ENCODE measurements at regions not wholly inside any gene's neighbourhood (a gene's known extent, or its start where the extent isn't known, plus 50 kb on each side); places are given as distances from the start of the nearest gene placed in this dataset.
"Not testable (repeated sequence)": the region's sequence is repeated elsewhere in the genome, so short reads cannot be mapped to it uniquely, and the experiment has no call there.

DNA sequence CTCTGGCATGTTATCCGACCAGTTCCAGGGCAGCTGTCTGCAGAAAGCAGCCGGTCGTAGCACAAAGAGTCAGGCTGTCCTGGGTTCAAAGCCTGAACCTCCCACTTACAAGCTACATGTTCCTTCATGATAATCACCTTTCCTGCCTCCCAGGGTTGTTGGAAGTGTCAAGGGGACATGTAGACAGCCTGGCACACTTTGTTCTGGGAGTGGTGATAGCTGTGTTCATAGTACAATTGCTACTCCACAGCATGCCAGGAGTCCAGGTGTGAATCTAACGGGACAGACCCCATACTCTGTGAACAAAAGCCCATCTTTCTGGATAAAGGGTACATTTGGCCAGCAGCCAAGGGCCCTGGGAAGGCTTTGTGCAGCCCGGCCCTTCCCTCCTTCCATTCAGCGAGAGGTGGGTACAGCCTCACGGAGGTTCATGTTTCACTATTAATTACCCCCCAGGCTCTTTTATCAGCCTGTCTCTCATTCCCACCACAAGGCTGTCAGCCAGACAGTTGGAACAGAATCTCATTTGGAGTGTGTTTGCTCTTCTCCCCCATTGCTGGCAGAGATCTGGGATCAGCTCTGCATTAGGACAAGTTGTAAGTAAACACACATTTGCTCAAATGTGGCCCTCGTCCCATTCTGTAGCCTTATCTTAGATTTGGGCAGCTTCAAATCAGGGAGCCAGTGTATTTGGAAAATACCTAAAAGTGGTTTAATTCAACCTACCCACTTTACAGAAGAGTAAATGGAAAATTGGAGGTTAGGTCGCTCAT, 101.2 kb downstream of the PROP1 start:
- TF ChIP-seq, protein P1, sequence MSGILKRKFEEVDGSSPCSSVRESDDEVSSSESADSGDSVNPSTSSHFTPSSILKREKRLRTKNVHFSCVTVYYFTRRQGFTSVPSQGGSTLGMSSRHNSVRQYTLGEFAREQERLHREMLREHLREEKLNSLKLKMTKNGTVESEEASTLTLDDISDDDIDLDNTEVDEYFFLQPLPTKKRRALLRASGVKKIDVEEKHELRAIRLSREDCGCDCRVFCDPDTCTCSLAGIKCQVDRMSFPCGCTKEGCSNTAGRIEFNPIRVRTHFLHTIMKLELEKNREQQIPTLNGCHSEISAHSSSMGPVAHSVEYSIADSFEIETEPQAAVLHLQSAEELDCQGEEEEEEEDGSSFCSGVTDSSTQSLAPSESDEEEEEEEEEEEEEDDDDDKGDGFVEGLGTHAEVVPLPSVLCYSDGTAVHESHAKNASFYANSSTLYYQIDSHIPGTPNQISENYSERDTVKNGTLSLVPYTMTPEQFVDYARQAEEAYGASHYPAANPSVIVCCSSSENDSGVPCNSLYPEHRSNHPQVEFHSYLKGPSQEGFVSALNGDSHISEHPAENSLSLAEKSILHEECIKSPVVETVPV (CRISPR knock-in tag; IDR thresholded peaks at IDR 0.05) = not testable (repeated sequence)
- not testable (repeated sequence) for TF ChIP-seq ZFP3 (CRISPR knock-in tag; IDR thresholded peaks at IDR 0.05); ZFP30 (CRISPR knock-in tag; IDR thresholded peaks at IDR 0.05); ZNF565 (CRISPR knock-in tag; conservative IDR thresholded peaks at IDR 0.05; ENCODE audit: low read depth); RARB (CRISPR knock-in tag; IDR thresholded peaks at IDR 0.05); ZNF8 (CRISPR knock-in tag; IDR thresholded peaks at IDR 0.05); BACH2 (CRISPR knock-in tag; IDR thresholded peaks at IDR 0.05; ENCODE audit: borderline replicate concordance); ARNTL (CRISPR knock-in tag; IDR thresholded peaks at IDR 0.05; ENCODE audit: borderline replicate concordance, low read depth); ISL1 (CRISPR knock-in tag; IDR thresholded peaks at IDR 0.05); TCF4 (CRISPR knock-in tag; IDR thresholded peaks at IDR 0.05; ENCODE audit: borderline replicate concordance)
- TF ChIP-seq, protein P2, sequence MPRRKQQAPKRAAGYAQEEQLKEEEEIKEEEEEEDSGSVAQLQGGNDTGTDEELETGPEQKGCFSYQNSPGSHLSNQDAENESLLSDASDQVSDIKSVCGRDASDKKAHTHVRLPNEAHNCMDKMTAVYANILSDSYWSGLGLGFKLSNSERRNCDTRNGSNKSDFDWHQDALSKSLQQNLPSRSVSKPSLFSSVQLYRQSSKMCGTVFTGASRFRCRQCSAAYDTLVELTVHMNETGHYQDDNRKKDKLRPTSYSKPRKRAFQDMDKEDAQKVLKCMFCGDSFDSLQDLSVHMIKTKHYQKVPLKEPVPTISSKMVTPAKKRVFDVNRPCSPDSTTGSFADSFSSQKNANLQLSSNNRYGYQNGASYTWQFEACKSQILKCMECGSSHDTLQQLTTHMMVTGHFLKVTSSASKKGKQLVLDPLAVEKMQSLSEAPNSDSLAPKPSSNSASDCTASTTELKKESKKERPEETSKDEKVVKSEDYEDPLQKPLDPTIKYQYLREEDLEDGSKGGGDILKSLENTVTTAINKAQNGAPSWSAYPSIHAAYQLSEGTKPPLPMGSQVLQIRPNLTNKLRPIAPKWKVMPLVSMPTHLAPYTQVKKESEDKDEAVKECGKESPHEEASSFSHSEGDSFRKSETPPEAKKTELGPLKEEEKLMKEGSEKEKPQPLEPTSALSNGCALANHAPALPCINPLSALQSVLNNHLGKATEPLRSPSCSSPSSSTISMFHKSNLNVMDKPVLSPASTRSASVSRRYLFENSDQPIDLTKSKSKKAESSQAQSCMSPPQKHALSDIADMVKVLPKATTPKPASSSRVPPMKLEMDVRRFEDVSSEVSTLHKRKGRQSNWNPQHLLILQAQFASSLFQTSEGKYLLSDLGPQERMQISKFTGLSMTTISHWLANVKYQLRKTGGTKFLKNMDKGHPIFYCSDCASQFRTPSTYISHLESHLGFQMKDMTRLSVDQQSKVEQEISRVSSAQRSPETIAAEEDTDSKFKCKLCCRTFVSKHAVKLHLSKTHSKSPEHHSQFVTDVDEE (CRISPR knock-in tag; IDR thresholded peaks at IDR 0.05) = not testable (repeated sequence)
